Limb (tissue), 2 donors: ENCODE measurements at regions not wholly inside any gene's neighbourhood (a gene's known extent, or its start where the extent isn't known, plus 50 kb on each side); places are given as distances from the start of the nearest gene placed in this dataset.

Source experiments
- DNase-seq, 2 donors: peaks; one replicate each; pipeline ENCODE4 v3.0.0-alpha.2; 2016; ENCODE audit errors: extremely low spot score in 2 of 2

DNA sequence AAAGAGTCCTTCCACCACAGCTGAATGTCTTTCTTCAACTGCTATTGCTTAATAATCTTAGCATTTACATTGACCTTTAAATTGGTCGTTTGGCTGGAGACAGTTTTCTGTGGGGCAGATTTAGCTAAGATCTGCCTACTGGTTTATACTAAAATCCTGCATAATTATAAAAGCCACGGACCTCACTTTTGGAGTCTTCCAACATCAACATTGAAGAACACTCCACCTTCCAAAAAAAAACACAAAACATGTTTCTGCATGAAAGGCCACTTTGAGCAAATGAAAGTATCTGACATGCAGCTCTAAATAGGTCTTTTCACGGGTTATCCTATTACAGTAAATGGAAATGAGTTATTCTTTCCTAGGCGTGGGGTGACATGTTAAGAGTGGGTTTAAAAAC is 57.0 kb upstream of the KRR1 start:
- no peak for DNase-seq

DNA sequence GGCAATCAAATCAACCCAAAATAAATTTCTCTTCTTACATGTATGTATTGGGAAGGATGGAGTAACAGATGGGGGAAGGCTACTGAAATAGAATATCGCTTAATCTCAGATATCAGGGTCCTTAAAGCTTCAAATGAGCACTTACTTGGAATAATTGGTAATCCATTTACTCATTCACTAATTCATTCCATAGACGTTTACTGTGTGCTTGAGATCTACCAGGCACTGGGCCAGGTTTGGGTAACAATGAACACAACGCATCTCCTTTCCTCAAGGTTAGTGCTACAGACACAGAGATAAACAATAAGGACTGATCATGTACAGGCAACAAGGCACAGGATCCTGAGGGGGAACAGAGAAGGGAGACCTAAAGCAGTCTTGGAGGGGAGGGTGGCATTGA is 54.4 kb upstream of the KRR1 start:
- DNase-seq, result no peak

DNA sequence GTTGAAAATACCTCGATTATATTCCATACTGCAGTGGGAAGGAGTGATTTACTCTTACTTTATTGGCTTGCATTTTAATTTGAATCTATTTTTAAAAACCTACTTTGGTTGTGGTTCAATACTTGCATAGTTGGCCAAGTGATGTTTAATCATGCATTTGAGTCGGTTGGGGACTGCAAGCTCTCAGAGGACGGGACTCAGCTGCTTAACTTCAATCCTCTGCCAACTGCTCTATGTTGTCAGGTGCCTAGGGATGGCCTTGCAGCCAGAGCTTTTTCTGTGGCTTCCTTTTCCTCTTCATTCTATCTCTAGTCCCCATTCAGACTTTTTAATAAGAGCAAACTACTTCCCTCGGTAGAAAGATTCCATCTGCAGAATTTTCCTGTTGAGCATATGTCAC is 53.4 kb upstream of the KRR1 start:
- DNase-seq, result peak in 1 of 2 donors; percentile 55

DNA sequence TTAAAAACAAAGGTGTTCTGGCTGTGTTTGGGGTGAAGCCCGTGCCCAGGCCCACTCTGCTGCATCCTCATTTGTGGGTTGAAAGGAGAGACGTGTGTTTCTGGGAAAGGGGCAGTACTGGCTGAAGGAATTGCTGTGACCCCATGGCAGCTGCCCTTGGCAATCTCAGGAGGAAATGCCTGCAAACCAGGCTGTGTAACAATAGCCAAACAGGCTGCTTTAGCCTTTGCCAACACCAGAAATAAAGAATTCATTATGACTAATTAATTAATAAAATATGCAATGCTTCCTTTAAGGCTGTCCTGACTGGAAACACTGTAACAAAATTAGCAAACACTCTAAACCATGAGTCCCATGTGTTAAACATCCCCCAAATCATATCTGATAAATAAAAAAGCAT is 53.0 kb upstream of the KRR1 start:
- no peak for DNase-seq

DNA sequence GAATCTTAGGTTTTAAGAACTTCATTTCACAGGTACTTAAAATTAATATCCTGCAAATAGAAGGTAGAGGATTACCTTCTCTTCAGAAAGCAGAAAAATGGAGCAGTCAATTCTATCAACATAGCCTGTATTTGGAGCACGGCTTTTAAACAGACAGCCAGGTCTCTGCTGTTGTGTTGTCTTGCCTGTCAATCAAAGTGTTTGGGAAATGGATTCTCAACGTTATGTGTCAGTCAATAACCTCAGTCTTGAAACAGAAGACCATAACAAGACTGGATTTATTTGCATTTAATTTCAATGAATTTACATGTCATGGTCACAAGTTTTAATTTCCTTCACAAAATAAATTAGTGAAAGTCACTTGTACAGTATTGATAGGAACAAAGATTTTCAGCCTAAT is 51.9 kb upstream of the KRR1 start:
- DNase-seq, result no peak

DNA sequence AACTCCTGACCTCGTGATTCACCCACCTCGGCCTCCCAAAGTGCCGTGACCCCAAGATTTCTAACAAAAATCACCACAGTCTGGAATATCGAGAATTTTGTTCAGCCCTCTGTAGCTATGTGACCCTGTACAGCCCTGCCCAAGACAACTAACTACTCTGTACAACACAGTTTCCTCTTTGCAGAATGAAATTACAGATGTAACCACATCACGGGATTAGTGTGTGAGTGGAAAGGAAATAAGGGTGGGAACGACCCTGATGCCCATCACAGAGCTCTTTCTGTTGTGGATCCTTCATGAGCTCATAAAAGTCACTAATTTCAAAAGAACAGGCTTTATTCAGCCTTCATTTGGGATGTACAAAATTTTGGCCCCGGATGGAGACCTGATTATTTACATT is 50.5 kb upstream of the KRR1 start:
- no peak for DNase-seq
